ENCODE measurements at regions not wholly inside any gene's neighbourhood (a gene's known extent, or its start where the extent isn't known, plus 50 kb on each side); places are given as distances from the start of the nearest gene placed in this dataset.
"Not testable (repeated sequence)": the region's sequence is repeated elsewhere in the genome, so short reads cannot be mapped to it uniquely, and the experiment has no call there.

DNA sequence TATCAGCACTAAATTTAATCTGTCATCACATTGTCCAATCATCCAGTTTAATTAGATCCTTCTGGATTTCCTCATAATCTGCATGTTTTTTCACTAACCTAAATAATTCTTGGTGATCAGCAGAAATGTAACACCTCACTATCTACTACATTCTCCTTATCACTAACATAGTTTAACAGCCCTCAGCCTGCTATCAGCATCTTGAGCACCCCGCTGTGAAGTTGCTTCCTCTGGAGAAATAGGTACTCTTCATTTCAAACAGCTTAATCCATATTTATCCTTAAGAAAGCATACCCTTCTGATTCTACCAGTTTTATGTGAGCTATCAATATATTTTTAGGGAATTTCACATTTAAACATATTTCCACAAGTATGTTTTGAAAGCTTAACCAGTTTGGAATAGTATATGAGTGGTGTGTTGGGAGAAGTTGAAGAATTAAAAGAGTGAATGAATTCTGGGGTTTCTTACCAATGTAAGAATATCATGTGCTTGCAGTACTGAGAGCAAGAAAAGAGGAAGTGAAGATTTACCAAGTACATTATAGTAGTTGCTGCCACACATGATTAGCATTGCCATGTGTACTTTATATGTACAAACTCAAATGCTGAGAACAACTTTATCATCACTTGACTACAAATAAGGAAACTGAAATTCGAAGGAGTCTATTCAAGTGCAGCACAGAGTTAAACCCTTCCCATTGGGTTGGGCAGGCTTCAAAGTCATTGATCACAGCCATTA lies 771.1 kb upstream of the ADGRL4 start:
- DNase-seq = no peak

DNA sequence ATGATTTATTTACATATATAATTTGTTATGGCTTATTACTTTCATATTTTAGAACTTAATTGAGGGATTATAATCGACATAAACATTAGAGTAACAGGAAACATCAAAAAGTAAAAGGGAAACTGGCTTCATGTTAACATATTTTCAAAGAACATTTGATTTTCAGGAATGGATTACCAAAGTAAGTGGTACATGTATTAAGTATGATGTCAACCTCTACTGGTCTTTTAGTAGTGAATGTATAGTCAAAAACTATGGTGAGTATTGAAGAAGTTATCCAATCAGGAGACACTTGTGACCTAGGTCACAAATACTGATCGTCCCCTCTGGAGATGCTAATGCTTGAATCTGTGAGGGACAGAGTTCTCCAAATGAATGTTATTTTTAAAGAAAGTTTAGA lies 768.9 kb upstream of the ADGRL4 start:
- no peak for DNase-seq

DNA sequence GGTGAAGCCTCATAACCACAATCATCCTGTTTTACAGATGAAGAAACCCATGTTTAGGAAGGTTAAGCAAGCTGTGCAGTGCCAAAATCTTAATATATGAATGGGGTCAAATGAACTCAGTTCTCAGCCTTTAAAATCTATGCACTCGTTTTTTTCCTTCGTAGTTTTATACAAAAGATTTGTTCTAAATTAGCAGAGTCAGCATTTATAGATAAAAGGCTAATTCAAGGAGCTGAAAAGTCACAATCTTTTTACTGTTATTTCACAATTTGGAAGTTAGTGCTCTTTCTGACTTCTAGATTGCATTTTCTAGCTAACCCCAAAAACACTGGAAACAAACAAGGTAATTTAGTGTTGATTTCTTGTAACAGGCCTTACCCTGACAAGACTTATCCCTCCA lies 766.9 kb upstream of the ADGRL4 start:
- DNase-seq = no peak

DNA sequence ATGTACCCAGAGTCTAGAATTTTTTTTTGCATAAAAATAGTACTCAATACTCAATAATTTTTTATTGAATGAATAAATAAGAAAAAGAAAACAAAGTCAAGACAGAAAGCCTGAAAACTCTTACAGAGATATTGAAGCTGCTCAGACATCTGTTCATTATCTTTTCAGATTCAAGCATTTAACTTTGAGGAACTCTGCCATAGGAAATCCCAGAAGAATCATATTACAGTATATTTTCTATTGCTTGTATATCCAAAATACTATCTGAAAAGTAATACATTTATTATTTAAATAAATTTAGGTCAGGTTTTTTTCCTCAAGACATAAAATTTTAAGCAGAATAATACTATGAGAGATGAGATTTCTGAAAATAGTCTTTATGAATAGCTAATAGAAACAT lies 755.9 kb upstream of the ADGRL4 start:
- no peak for DNase-seq

DNA sequence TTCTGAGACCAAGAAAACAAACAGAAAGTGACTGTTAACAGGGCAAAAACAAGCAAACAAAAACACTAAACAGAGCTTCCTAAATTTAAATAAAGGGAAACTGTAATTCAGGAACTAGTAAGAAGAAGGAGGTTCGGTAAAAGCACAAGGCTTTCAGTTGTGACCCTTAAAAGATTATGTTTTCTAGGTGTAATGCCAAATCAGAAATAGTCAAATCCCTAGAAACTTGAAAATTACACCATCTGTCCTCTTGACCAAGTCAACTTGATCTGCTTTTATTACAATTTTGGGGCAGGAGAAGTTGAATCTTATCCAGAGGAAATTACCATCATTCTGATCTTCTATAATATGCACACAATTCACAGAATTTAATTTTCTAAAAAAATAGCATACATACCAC lies 754.0 kb upstream of the ADGRL4 start:
- no peak for DNase-seq

DNA sequence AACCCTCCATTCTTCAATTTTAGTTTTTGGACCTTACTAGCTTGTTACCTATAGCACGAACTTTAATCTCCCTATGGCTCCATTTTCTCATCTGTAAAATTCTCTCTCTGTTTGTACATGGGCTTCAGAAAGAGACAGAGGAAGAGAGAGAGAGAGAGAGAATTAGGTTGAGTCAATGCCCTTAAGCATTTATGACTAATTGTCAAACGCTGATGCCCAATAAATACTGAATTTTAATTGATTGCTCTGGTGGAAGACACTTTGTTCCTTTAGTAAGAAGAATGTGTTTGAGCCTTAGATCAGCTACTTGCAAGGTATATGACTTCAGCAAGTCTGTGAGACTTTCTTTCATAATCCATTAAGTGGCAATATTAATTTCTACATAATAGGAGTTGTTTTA lies 743.1 kb upstream of the ADGRL4 start:
- no peak for DNase-seq

DNA sequence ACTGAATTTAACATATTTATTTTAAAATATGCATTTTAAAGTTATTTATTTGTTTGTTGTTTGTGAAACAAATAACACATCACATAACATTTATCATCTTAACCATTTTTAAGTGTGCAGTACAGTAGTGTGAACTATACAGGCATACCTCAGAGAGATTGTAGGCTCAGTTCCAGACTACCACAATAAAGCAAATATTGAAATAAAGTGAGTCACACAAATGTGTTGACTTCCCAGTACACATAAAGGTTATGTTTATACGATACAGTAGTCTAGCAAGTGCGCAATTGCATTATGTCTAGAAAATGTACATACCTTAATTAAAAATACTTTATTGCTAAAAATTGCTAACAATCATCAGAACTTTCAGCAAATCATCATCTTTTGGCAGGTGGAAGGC lies 739.4 kb upstream of the ADGRL4 start:
- no peak for DNase-seq

DNA sequence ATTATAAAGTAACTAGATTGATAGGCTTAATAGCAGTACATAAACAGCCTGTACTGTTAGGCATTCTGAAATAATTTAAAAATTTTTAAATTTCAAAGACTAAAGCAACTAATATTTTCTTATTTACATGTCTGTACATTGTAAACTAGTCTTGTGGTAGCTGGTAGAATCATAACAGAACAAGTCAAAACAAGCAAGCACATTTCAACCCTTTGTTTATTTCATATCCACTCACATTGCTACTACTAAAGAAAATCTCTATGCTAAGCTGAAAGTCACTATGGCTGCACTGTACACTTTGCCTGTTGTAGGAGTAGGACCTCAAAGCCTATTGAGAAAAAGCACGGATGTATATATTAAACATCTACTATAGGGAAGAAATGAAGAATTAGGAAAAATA lies 738.2 kb upstream of the ADGRL4 start:
- DNase-seq = no peak

DNA sequence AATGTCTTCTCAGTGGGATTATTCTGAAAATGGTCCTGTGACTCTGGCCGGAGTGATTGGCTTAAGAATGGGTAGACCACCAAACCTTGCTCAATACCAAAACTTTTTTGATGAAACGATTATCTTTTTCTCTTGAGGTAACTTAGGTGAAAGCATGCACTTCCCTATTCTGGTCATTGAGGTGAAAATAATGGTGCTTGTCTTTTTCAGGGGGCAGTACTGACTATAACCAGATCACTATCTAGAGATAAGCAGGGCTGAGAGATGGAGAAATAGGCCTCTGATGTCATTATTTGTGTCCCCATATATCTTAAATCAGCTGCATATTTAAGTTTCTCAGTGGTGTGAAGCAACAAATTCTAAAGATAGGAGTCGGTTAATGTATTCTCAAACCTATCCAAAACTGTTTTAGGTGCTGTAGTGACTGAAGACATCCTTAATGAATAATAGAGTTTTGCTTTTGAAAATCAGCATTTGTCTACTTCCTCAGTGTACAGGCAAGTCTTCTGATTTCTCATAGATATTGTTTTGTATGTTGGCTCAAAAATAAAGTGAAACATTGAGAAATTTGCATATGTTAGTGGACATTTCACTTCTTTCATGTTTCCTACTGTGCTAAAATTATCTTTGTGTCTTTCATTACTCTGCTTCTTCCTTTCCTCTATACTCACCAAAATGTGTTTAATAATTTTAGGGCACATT lies 735.3 kb upstream of the ADGRL4 start:
- no peak for DNase-seq

DNA sequence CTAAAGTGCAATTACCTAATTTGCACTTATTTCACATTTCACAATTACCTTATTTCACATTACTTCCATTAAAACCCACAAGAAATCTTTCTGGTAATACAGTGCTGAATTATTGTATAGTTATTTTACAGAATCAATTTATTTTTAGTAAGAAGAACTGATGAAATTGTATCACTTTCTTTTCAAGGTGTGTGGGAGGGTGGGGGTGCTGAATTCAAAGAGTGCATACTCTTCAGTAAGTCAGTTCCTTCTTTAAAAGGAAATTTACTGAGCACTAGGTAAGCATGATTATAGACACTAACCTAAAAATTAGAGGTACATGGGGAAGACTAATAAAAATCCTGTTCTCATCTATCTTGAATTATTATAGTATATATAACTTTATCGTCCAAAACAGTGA lies 731.6 kb upstream of the ADGRL4 start:
- no peak for DNase-seq

DNA sequence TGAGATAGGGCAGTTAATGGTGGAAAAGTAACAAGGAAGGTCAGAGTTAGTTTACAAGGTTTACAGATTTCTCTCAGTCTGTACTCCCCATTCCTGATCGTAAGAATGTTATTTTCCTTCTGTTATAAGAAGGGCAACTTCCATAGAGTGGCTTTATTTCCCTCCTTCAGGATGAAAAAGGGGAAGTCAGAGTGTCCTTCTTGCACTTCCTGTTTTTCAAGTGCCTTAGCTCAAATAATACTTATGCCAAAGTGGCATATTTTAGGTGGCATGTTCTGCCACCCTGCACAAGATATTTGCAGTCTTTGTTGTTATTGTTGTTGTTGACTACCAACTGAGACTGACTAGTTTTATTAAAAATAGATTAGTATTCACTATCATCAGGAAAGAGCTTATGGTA lies 730.7 kb upstream of the ADGRL4 start:
- DNase-seq = no peak

DNA sequence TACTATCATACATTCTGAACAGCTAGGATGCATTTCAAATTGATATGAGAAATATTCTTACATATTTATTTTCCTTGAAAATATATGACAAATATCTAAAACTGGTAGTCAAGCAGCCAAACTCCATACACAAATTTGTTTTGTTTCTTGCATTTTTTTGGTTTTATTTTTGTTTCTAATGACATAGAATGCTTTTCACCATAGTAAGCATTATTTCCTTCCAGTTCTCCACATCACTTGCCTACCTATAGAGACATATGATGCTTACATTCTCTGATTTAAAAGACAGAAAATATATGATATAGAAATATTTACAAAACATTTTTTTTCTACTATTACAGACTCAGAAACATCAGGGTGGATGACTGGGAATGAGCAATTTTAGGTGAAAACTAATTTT lies 726.4 kb upstream of the ADGRL4 start:
- DNase-seq = no peak

DNA sequence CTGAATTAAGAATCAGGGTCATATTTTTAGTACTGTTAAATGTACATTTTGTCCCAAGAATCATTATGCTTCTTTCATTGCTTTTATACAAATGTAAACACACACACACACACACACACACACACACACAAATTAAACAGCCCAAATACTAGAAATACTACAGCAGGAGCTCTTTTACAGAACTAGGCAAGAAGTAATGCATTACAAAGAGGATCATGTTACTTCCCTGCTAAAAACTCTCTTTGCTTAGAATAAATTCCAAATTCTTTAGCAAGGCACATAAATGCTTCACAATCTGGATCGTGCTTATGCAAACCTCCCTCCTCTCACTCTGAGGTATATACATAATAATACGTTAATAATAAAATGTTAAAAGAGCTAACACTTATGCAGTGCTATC lies 720.4 kb upstream of the ADGRL4 start:
- DNase-seq = no peak

DNA sequence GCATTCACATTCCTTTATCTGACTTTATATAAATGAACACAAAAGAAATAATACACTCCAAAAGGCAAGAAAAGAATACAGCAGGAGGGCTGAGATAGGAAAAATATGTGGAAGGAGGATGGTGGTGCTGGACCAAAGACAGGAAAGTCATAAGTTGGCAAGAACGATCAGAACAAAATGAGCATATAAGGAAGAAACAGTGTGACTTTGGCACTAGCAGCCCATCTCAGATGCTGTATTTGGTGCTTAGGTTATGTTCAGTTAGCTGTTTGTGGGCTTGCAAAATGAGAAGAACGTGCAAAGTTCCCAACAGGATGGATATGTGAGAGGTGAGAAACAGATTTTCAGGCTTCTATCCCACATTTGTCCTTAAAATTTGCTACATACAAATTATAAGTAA lies 719.8 kb upstream of the ADGRL4 start:
- DNase-seq = no peak

DNA sequence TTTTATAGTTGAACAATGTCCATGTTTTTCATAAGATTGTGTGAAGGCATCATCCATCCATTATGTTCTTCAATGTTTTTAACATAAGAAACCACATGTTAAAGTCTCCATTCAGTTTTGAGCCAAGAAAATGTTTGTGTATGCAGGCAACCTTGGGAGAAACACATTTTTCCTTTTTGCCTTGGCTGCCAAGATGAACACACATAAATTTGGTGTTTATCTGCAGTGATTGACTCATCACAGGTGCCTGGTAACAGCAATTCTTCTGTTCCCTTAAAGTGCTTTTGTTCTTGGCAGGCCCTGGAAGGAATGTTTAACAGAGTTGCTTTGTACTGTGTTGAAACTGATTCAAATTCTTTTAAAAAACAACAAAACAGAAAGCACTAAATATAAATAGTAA lies 709.9 kb upstream of the ADGRL4 start:
- DNase-seq = no peak

DNA sequence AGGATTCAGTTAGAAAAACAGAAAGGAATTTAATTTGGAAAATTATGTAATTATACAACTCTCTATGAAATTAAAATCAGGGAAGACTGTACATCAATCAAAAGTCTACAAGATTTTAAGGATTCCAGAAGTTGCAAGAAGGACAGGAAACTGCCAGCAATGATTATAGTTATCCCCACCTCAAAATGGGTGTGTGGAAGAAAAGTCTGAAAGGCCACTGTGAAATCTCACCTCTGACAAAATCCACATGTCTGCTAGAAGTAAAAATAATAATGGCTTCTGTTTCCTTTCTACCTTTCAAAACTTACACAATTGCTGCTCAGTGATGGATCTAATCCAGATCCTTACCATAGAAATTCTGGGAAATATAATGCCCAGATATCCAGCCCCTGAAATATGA lies 708.1 kb upstream of the ADGRL4 start:
- DNase-seq = no peak

DNA sequence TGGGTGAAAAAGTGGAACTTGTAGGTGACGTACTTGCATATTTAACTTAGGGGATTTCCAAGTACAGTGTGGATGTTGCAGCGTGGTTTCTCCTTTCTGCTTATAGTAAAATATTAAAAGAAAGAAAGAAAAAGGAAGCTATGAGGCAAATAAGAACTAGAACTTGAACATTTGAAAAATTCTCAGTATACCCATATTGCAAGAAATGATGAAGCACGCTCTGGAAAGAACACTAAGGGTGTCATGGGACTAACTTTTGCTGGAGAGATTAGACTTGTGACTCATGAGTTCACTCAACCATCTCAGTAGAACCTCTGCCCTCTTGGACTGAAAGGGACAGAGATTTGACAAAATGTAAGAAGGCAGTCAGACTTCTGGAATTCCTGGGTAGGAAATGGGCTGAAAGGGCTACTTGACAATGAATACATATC lies 704.5 kb upstream of the ADGRL4 start:
- DNase-seq = no peak

DNA sequence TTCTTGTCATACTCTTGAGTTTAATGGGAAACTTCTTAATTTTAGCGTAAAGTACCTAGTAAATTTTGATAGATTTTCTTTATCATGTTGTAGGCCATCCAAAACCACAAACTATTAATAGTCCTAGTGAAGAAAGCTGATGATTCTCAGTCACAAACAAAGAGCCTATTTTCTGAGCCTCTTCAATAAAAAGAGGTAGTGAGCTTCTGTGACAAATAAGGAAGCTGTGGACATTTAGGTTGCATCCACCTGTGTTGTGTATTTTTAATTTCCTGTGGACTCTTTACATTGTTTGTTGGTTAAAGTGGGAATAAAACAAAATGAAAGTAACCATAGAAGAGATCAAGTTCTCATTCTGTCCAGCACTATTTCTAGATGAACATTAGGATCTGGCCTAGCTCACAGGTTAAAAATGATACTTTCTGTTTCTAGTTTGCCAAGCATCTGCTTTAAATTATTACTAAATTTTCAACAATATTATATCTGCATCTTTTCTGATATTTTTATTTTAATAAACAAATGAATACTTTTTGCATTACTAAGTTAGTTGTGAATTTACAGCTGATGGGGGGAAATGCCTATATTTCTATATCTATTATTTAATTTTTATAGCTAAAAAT lies 702.2 kb upstream of the ADGRL4 start:
- no peak for DNase-seq

DNA sequence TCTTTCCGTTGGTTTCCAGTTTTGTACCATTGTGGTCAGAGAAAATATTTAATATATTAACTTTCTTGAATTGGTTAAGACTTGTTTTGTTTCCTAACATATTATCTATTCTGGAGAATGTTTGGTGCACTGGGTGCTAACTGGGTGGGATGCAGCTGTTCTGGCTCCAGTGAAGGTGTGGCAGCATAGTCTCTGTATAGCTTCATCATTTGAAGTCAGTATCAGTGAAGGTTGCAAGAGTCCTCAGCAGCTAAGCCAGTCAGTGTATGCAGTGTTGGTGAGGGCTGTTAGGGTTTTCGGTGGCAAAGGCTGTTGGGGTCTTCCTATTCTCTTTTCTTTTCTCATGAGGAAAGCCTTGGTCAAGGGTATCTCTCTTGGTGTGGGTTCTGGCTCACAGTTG lies 698.7 kb upstream of the ADGRL4 start:
- no peak for DNase-seq

DNA sequence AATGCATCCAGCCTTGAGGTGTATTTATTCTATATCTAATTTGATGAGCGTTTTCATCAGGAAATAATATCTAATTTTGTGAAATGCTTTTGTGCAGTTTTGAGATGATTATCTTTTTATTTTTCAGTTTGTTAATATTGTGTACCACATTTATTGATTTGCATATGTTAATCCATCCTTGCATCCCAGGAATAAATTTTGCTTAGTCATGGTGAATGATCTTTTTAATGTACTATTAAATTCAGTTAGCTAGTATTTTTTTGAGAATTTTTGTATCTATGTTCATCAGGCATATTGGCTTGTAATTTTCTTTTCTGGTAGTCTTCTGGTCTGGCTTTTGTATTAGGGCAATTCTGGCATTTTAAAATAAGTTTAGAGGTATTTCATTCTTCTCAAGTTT lies 697.5 kb upstream of the ADGRL4 start:
- DNase-seq = no peak

DNA sequence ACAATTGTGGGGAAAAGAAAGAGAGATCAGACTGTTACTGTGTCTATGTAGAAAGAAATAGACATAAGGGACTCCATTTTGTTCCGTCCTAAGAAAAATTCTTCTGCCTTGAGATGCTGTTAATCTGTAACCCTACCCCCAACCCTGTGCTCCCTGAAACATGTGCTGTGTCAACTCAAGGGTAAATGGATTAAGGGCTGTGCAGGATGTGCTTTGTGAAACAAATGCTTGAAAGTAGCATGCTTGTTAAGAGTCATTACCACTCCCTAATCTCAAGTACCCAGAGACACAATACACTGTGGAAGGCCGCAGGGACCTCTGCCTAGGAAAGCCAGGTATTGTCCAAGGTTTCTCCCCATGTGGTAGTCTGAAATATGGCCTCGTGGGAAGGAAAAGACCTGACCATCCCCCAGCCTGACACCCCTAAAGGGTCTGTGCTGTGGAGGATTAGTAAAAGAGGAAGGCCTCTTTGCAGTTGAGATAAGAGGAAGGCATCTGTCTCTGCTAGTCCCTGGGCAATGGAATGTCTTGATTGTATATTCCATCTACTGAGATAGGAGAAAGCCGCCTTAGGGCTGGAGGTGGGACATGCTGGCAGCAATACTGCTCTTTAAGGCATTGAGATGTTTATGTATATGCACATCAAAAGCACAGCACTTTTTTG lies 695.9 kb upstream of the ADGRL4 start:
- not testable (repeated sequence) for DNase-seq

DNA sequence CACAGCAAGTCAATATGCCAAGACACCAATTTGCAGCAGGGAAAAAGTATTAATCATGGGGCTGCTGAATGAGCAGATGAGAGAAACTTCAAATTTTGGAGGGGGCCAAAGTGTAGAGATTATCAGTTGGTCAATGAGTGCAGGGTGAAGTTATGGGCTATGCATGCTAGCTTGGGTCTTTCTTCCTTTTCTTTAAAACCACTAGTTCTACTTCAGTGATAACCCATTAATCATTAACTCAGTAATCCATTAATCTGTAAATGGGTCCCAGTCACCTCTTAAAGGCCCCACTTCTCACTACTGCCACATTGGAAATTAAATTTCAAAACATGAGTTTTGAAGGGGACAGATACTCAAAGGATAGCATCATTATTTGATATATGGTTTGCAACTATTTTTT lies 688.6 kb upstream of the ADGRL4 start:
- no peak for DNase-seq

DNA sequence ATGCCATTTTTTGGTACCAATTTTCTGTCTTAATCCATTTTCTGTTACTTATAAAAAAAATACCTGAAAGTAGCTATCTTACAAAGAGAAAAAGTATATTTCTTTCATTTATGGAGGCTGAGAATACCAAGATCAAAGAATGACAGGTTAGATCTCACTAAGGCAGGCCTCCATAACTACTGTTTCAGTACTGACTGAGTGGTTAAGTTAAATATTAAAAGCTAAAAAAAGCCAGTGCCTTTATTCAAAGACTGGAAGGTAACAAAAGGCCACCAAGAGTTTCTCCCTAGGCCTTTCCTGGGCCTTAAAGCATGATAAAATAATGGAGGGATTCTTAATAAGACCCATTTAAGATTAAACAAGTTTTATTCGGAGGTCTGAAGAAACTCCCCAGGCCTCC lies 687.7 kb upstream of the ADGRL4 start:
- no peak for DNase-seq
